ENCODE measurements at regions not wholly inside any gene's neighbourhood (a gene's known extent, or its start where the extent isn't known, plus 50 kb on each side); places are given as distances from the start of the nearest gene placed in this dataset.
"Not testable (repeated sequence)": the region's sequence is repeated elsewhere in the genome, so short reads cannot be mapped to it uniquely, and the experiment has no call there.

DNA sequence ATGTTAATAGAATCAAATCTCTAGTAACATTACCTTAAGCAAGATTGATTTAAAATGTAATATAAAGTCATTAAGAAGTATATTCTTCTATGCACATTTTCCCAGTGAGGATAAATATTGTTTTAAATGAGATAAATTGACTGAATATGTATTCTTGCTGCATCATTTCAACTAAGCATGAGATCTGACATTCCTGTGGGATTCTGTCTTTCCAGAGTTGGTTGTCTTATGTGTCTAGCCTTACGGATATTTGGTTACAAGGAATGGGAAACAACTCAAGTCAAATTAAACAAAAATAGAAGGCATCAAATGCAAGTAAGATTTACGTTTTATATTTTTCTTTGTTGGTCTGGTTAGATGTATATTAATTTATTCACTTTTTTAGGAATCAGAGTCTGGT lies 287.5 kb downstream of the PTGER3 start:
- DNase-seq: no peak

GRCh38 chr1:70762386-70762785 lies 285.2 kb downstream of the PTGER3 start:
- no peak for DNase-seq

DNA sequence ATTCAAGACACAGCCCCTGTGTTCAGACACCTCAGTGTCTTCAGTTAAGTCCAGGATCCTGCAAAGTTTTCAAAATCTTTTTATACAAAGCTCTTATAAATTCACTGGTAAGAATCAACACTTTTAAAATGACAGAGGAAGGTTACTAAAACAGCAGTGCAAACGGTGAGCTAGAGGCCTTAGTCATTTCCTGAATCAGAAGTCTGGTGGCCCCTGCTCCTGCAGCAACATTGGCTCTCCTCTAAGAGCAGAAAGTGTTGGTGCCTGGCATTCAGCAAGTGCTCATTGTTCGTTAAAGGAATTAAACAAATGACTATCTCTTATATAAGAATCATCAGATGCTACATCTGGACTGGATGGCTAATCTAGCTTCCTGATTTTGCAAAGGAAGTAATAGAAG lies 282.9 kb downstream of the PTGER3 start:
- DNase-seq: no peak

- no peak for DNase-seq
These were observed 280.2 kb downstream of the PTGER3 start for GRCh38 chr1:70767377-70767776.

DNA sequence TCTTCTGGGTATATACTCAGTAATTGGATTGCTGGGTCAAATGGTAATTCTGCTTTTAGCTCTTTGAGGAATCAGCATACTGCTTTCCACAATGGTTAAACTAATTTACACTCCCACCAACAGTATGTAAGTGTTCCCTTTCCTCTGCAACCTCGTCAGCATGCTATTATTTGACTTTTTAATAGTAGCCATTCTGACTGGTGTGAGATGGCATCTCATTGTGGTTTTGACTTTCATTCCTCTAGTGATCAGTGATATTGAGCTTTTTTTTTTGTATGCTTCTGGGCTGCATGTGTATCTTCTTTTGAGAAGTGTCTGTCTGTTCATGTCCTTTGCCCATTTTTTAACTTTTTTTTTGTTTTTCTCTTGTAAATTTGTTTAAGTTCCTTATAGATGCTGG lies 279.4 kb downstream of the PTGER3 start:
- DNase-seq: no peak

DNA sequence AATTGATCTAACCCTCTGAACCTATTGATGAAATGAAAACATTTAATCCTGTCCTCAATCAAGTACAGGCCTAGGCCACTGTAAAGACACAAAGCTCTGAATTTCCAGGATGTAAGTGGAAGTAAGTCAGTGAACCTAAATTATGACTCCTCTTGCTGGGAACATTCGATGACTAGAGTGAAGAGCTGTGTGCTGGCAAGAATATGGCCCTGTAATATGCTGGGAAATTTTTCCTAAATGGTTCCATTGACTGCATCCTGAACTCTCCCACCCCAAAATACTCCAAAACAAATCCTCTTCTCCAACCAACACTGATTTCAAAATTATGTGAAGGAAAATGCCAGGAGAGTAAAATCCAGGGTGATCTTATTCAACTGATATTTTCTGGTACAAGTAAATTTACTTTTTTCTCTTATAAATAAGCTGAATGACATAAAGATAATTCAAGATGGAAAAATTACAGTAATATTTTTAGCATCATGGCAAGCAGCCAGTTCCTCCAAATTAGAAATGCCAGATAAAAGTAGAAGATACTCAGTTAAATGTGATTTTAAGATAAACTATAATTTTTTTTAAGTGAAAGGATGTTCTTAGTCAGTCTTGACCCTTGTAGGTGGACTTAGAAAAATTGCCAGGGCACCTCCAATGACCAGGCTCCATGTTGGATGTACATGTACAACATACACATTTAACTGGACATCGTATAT lies 269.4 kb downstream of the PTGER3 start:
- DNase-seq: no peak

- no peak for DNase-seq
These were observed 268.7 kb downstream of the PTGER3 start for GRCh38 chr1:70778934-70779333.

DNA sequence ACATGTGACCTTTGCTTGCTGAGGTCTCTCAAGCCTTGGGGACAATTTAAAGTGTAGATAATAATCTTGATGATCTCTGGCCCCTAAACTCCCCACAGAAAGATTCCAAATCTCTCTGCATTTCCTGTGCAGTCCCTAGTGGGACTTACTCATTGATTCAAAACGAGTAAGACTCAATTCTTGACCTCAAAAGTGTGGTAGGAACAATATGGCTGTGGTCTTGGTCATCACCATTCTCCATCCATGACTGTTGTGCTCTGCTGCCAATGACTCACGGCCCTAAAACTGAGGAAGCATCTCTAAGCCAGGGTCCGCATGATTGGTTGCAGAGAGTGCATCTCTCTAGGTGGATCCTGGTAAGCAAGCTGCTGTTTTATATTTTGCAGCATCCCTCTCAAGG lies 268.0 kb downstream of the PTGER3 start:
- no peak for DNase-seq

DNA sequence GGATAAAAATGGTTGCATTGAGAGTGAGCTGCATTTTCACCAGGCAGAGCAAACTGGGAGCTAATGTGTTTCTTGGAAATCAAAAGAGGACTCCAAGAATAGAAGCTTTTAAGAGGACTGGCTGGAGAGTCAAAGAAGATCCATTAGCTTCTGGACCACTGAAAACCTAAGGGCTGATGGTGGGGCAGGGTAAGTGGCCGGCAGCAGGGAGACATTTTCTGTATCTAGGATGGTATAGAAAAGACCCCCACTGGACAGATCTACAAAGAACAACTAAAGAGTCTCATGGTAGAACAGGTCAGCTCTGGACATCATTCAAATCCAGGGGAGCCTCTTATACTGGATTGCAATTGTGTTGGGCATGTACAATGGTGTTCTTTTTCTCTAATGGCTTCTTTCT lies 262.3 kb downstream of the PTGER3 start:
- no peak for DNase-seq

GRCh38 chr1:70790232-70790923 lies 257.2 kb downstream of the PTGER3 start:
- DNase-seq: no peak

DNA sequence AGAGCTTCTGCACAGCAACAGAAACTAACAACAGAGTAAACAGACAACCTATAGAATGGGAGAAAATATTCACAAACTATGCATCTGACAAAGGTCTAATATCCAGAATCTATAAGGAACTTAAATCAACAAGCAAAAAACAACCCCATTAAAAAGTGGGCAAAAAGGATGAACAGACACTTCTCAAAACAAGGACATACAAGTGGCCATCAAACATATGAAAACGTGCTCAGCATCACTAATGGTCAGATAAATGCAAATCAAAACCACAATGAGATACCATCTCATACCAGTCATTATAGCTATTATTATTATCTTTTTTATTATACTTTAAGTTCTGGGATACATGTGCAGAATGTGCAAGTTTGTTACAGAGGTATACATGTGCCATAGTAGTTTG lies 252.6 kb downstream of the PTGER3 start:
- not testable (repeated sequence) for DNase-seq

DNA sequence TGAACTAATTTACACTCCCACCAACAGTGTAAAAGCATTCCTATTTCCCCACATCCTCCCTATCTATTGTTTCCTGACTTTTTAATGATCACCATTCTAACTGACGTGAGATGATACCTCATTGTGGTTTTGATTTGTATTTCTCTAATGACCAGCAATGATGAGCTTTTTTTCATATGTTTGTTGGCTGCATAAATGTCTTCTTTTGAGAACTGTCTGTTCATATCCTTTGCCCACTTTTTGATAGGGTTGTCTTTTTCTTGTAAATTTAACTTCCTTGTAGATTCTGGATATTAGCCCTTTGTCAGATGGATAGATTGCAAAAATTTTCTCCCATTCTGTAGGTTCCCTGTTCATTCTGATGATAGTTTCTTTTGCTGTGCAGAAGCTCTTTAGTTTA lies 251.3 kb downstream of the PTGER3 start:
- not testable (repeated sequence) for DNase-seq

DNA sequence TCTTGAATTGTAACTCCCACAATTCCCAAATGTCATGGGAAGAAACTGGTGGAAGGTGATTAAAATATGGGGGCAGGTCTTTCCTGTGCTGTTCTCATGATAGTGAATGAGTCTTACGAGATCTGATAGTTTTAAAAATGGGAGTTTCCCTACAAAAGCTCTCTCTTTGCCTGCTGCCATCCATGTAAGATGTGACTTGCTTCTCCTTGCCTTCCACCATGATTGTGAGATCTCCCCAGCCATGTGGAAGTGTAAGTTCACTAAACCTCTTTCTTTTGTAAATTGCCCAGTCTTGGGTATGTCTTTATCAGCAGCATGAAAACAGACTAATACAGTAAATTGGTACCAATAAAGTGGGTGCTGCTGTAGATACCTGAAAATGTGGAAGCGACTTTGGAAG lies 245.0 kb downstream of the PTGER3 start:
- not testable (repeated sequence) for DNase-seq

- DNase-seq: no peak
These were observed 242.0 kb downstream of the PTGER3 start for GRCh38 chr1:70805641-70806040.

DNA sequence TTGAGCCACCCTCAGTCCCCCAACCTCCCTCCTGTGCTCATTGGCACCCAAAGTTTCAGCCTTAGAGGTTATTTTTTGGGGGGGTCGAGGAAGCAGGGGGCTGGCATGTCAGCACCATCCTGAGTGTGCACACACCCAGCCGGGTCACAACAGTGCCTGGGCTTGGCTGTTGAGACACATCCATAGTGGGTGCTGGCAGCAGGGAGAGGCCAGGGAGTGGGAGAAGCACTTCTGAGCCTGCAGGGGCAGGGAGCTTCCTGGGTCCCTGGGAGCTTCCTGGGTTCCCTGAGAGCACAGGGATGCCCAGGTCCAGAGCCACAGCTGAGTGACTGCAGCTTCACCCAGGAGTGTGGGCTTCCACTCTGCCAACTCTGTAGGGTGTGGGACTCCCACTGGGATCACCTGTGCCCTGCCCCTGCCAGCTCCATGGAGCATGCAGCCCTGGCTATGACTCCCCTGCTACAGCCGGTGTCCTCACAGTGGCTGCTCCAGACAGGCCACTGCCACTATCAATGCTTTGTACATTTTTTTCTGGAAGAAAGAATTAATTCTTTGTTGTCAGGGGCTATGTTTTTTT lies 240.4 kb downstream of the PTGER3 start:
- no peak for DNase-seq

DNA sequence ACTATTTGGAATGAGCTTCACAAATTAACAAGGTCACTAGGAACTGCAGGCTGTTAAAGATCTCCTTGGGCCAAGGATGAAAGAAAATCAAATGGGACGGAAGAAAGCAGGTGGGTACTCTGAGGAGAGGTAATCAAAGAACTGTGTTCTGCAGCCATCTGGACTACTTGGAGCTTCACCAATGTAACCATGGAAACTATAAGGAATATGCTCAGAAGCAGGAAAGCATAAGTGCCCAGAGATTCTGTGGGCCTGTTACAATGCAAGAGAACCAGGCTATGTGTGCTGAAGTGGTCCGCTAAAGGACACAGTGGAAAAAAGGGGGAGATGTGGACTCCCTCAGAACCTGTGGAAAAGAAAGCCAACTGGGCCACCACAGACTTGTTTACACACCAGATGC lies 238.5 kb downstream of the PTGER3 start:
- DNase-seq: no peak

DNA sequence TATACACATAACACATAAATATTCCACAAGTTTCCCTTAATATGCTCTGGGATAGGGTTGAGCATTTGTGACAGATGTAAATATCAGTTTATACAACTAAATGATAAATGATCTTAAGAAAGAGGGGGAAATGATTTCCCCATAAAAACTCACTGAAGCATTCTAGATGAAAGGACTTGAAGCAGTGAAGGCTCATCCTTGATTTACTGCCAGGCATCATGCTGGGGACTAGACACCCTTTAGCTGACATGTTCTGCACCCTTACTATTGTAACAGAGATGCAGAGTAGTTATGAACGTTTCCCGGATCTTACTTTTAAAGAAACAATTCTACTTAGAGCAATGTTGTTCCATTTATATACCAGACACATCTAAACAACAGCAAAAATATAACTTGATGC lies 235.8 kb downstream of the PTGER3 start:
- no peak for DNase-seq

DNA sequence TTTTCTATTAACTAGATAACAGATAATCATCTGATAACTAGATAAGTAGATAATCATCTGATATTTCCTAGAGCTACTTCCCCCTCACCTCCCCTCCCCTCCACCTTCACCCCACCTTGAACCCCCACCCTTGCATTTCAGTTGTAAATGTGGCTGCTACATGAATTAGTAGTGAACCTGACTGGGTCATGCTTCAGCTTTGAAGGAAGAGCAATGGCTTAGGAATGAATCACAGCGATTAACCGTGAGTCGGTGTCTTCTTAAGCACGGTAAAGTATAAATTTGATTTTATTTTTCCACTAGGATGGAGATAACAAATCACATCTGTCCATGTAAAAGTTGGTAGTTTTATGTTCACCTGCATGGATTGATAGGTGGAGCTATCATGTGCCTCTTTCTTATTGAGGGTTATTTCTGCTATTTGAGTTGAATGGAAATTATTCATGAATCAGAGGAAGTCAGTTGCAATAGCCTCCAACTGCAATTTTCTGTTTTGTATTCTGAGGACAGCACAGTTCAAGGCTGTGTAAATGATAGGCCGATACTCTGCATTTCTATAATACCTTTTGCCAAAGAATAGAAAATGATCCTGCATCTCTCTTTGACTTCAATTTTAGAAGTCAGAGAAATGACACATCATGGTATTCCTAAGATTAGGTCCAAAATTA lies 235.0 kb downstream of the PTGER3 start:
- no peak for DNase-seq

- no peak for DNase-seq
These were observed 229.2 kb downstream of the PTGER3 start for GRCh38 chr1:70818401-70818800.

GRCh38 chr1:70819231-70819630 lies 228.4 kb downstream of the PTGER3 start:
- no peak for DNase-seq

GRCh38 chr1:70819785-70820184 lies 227.8 kb downstream of the PTGER3 start:
- DNase-seq: no peak

- no peak for DNase-seq
These were observed 227.2 kb downstream of the PTGER3 start for GRCh38 chr1:70820396-70820795.

GRCh38 chr1:70820995-70821394 lies 226.6 kb downstream of the PTGER3 start:
- DNase-seq: no peak

GRCh38 chr1:70826428-70826827 lies 221.2 kb downstream of the PTGER3 start:
- DNase-seq: no peak
